ENCODE measurements at regions not wholly inside any gene's neighbourhood (a gene's known extent, or its start where the extent isn't known, plus 50 kb on each side); places are given as distances from the start of the nearest gene placed in this dataset.
"Not testable (repeated sequence)": the region's sequence is repeated elsewhere in the genome, so short reads cannot be mapped to it uniquely, and the experiment has no call there.

GRCh38 chr19:5241896-5242295, 98.7 kb downstream of the PTPRS start:
- H3K36me3 ChIP-seq (ENCODE audit: control insufficient read depth, insufficient read depth, low read length); H3K9ac ChIP-seq (ENCODE audit: low read length); H3K27me3 ChIP-seq (ENCODE audit: control insufficient read depth, insufficient read depth, low read length); H3K4me3 ChIP-seq (ENCODE audit: low read length); H3K27ac ChIP-seq (ENCODE audit: low read depth, low read length); H3K4me1 ChIP-seq (ENCODE audit: control insufficient read depth, insufficient read depth, low read length): not testable (repeated sequence)

- Histone ChIP-seq H3K36me3 (ENCODE audit: control insufficient read depth, insufficient read depth, low read length) (peaks cover 5% of the 10 kb centered on the region), H3K9ac (ENCODE audit: low read length) (no peak overlapping the region), H3K4me1 (ENCODE audit: control insufficient read depth, insufficient read depth, low read length) (no peaks in the 10 kb centered on the region), H3K27ac (ENCODE audit: low read depth, low read length) (no peak overlapping the region), H3K4me3 (ENCODE audit: low read length) (no peak overlapping the region), H3K27me3 (ENCODE audit: control insufficient read depth, insufficient read depth, low read length) (no peaks in the 10 kb centered on the region)
These were observed 100.6 kb downstream of the PTPRS start for GRCh38 chr19:5240011-5240410.

GRCh38 chr19:5238700-5239099, 101.9 kb downstream of the PTPRS start:
- peaks cover 3% of the 10 kb centered on the region for H3K36me3 ChIP-seq (ENCODE audit: control insufficient read depth, insufficient read depth, low read length)

GRCh38 chr19:5237939-5238480, 102.6 kb downstream of the PTPRS start:
- Histone ChIP-seq H3K36me3 (ENCODE audit: control insufficient read depth, insufficient read depth, low read length) (peaks cover 3% of the 10 kb centered on the region), H3K27me3 (ENCODE audit: control insufficient read depth, insufficient read depth, low read length) (no peaks in the 10 kb centered on the region), H3K4me1 (ENCODE audit: control insufficient read depth, insufficient read depth, low read length) (no peaks in the 10 kb centered on the region)

More at GRCh38 chr19:5238700-5239099, 101.9 kb downstream of the PTPRS start:
- no peaks in the 10 kb centered on the region for H3K27me3 ChIP-seq (ENCODE audit: control insufficient read depth, insufficient read depth, low read length)
- no peak overlapping the region for H3K9ac ChIP-seq (ENCODE audit: low read length)
- H3K4me1 ChIP-seq (ENCODE audit: control insufficient read depth, insufficient read depth, low read length) = no peaks in the 10 kb centered on the region
- H3K27ac ChIP-seq (ENCODE audit: low read depth, low read length) = no peak overlapping the region
- no peak overlapping the region for H3K4me3 ChIP-seq (ENCODE audit: low read length)

GRCh38 chr19:5237190-5237780, 103.3 kb downstream of the PTPRS start:
- H3K9ac ChIP-seq (ENCODE audit: low read length) = no peak overlapping the region
- no peaks in the 10 kb centered on the region for H3K27me3 ChIP-seq (ENCODE audit: control insufficient read depth, insufficient read depth, low read length)

More at GRCh38 chr19:5237939-5238480, 102.6 kb downstream of the PTPRS start:
- H3K9ac ChIP-seq (ENCODE audit: low read length) = no peak overlapping the region
- no peak overlapping the region for H3K27ac ChIP-seq (ENCODE audit: low read depth, low read length)
- no peak overlapping the region for H3K4me3 ChIP-seq (ENCODE audit: low read length)

GRCh38 chr19:5235458-5236219, 105.0 kb downstream of the PTPRS start:
- Histone ChIP-seq H3K9ac (ENCODE audit: low read length) (no peak overlapping the region), H3K27ac (ENCODE audit: low read depth, low read length) (no peak overlapping the region), H3K4me3 (ENCODE audit: low read length) (no peak overlapping the region), H3K36me3 (ENCODE audit: control insufficient read depth, insufficient read depth, low read length) (peaks cover 3% of the 10 kb centered on the region), H3K27me3 (ENCODE audit: control insufficient read depth, insufficient read depth, low read length) (no peaks in the 10 kb centered on the region), H3K4me1 (ENCODE audit: control insufficient read depth, insufficient read depth, low read length) (no peaks in the 10 kb centered on the region)

More at GRCh38 chr19:5237190-5237780, 103.3 kb downstream of the PTPRS start:
- Histone ChIP-seq H3K36me3 (ENCODE audit: control insufficient read depth, insufficient read depth, low read length) (peaks cover 3% of the 10 kb centered on the region), H3K4me1 (ENCODE audit: control insufficient read depth, insufficient read depth, low read length) (no peaks in the 10 kb centered on the region), H3K4me3 (ENCODE audit: low read length) (no peak overlapping the region), H3K27ac (ENCODE audit: low read depth, low read length) (no peak overlapping the region)

- H3K9ac ChIP-seq (ENCODE audit: low read length) = no peak overlapping the region
- no peak overlapping the region for H3K4me3 ChIP-seq (ENCODE audit: low read length)
- no peaks in the 10 kb centered on the region for H3K4me1 ChIP-seq (ENCODE audit: control insufficient read depth, insufficient read depth, low read length)
- no peak overlapping the region for H3K27ac ChIP-seq (ENCODE audit: low read depth, low read length)
- H3K36me3 ChIP-seq (ENCODE audit: control insufficient read depth, insufficient read depth, low read length) = peaks cover 3% of the 10 kb centered on the region
- no peaks in the 10 kb centered on the region for H3K27me3 ChIP-seq (ENCODE audit: control insufficient read depth, insufficient read depth, low read length)
These were observed 106.2 kb downstream of the PTPRS start for GRCh38 chr19:5234412-5234811.

- H3K9ac ChIP-seq (ENCODE audit: low read length) = no peak overlapping the region
- H3K4me3 ChIP-seq (ENCODE audit: low read length) = no peak overlapping the region
- H3K27me3 ChIP-seq (ENCODE audit: control insufficient read depth, insufficient read depth, low read length) = no peaks in the 10 kb centered on the region
- no peaks in the 10 kb centered on the region for H3K36me3 ChIP-seq (ENCODE audit: control insufficient read depth, insufficient read depth, low read length)
- no peak overlapping the region for H3K27ac ChIP-seq (ENCODE audit: low read depth, low read length)
- H3K4me1 ChIP-seq (ENCODE audit: control insufficient read depth, insufficient read depth, low read length) = no peaks in the 10 kb centered on the region
These were observed 107.7 kb downstream of the PTPRS start for GRCh38 chr19:5232798-5233505.

GRCh38 chr19:5231857-5232678, 108.5 kb downstream of the PTPRS start:
- no peak overlapping the region for H3K4me3 ChIP-seq (ENCODE audit: low read length)
- no peak overlapping the region for H3K9ac ChIP-seq (ENCODE audit: low read length)
- no peak overlapping the region for H3K27ac ChIP-seq (ENCODE audit: low read depth, low read length)
- no peaks in the 10 kb centered on the region for H3K36me3 ChIP-seq (ENCODE audit: control insufficient read depth, insufficient read depth, low read length)
- no peaks in the 10 kb centered on the region for H3K4me1 ChIP-seq (ENCODE audit: control insufficient read depth, insufficient read depth, low read length)
- no peaks in the 10 kb centered on the region for H3K27me3 ChIP-seq (ENCODE audit: control insufficient read depth, insufficient read depth, low read length)

- H3K27ac ChIP-seq (ENCODE audit: low read depth, low read length) = no peak overlapping the region
- H3K9ac ChIP-seq (ENCODE audit: low read length) = no peak overlapping the region
- no peaks in the 10 kb centered on the region for H3K4me1 ChIP-seq (ENCODE audit: control insufficient read depth, insufficient read depth, low read length)
- no peaks in the 10 kb centered on the region for H3K36me3 ChIP-seq (ENCODE audit: control insufficient read depth, insufficient read depth, low read length)
- no peaks in the 10 kb centered on the region for H3K27me3 ChIP-seq (ENCODE audit: control insufficient read depth, insufficient read depth, low read length)
- H3K4me3 ChIP-seq (ENCODE audit: low read length) = no peak overlapping the region
These were observed 109.7 kb downstream of the PTPRS start for GRCh38 chr19:5230730-5231555.

- no peak overlapping the region for H3K9ac ChIP-seq (ENCODE audit: low read length)
- no peak overlapping the region for H3K4me3 ChIP-seq (ENCODE audit: low read length)
- no peak overlapping the region for H3K27ac ChIP-seq (ENCODE audit: low read depth, low read length)
- H3K4me1 ChIP-seq (ENCODE audit: control insufficient read depth, insufficient read depth, low read length) = no peaks in the 10 kb centered on the region
- H3K36me3 ChIP-seq (ENCODE audit: control insufficient read depth, insufficient read depth, low read length) = no peaks in the 10 kb centered on the region
- H3K27me3 ChIP-seq (ENCODE audit: control insufficient read depth, insufficient read depth, low read length) = no peaks in the 10 kb centered on the region
These were observed 110.8 kb downstream of the PTPRS start for GRCh38 chr19:5229778-5230335.
